H1 (cell line): ENCODE measurements at regions not wholly inside any gene's neighbourhood (a gene's known extent, or its start where the extent isn't known, plus 50 kb on each side); places are given as distances from the start of the nearest gene placed in this dataset.

ENCODE experiments used
- CTCF ChIA-PET: fragments of 300-600 bp; sonication (Branson Sonifier 250); formaldehyde crosslinking; loops from one replicate; lab custom pipeline; 2021; ENCODE audit not compliant: partially characterized antibody; lab: Charles Lee
- POLR2A ChIA-PET: fragments of 300-600 bp; sonication (Branson Sonifier 250); formaldehyde crosslinking; loops from one replicate; lab custom pipeline; 2021; ENCODE audit warnings: inconsistent platforms; ENCODE audit not compliant: partially characterized antibody; lab: Charles Lee
- DNase-seq, 2 experiments: peaks; one replicate each; pipeline versions ENCODE4 v3.0.0 to v3.0.0-alpha.2; 2010 to 2022; ENCODE audit warnings: low spot score in 2 of 2, low read depth in 1 of 2, mixed read lengths in 1 of 2
- FAIRE-seq: peaks from 2 replicates; lab custom pipeline; 2011; peaks lifted over from hg19 to GRCh38; lab: Jason Lieb, UNC
- H2AFZ ChIP-seq: 2 replicates; pipeline ENCODE4 v1.8.1; 2012; ENCODE audit warnings: low read length, inconsistent platforms
- H2AK5ac ChIP-seq: 2 replicates; pipeline ENCODE4 v1.6.1; 2013; ENCODE audit warnings: low read depth, low read length
- H2BK120ac ChIP-seq: replicated peaks from 2 replicates; pipeline ENCODE3; 2013; ENCODE audit warnings: low read depth, low read length, inconsistent platforms
- H2BK12ac ChIP-seq: 2 replicates; pipeline ENCODE4 v1.6.1; 2013; ENCODE audit warnings: low read depth, low read length
- H2BK15ac ChIP-seq: 2 replicates; pipeline ENCODE4 v1.6.1; 2013; ENCODE audit warnings: low read length
- H2BK20ac ChIP-seq: 2 replicates; pipeline ENCODE4 v1.6.1; 2013; ENCODE audit warnings: low read length
- H2BK5ac ChIP-seq: 2 replicates; pipeline ENCODE4 v1.6.1; 2013; ENCODE audit warnings: low read depth, low read length
- H3K14ac ChIP-seq: 2 replicates; pipeline ENCODE4 v1.6.1; 2013; ENCODE audit warnings: inconsistent platforms; ENCODE audit not compliant: insufficient read length
- H3K18ac ChIP-seq: 2 replicates; pipeline ENCODE4 v1.6.1; 2013; ENCODE audit warnings: low read length; ENCODE audit errors: extremely low read depth
- H3K23ac ChIP-seq: 2 replicates; pipeline ENCODE4 v1.6.1; 2013; ENCODE audit warnings: inconsistent platforms; ENCODE audit not compliant: insufficient read length
- H3K23me2 ChIP-seq: 2 replicates; pipeline ENCODE4 v1.6.1; 2013; ENCODE audit warnings: low read depth, low read length
- H3K27ac ChIP-seq: 2 replicates; pipeline ENCODE4 v1.6.1; 2011; ENCODE audit warnings: low read depth, low read length, inconsistent platforms
- H3K27me3 ChIP-seq, 4 experiments: replicated peaks in 1 of 4; 1 replicate in 1 of 4; 2 replicates in 3 of 4; pipeline versions ENCODE4 v1.6.1 to v1.8.1; 2011 to 2013; ENCODE audit warnings: low read length in 3 of 4, mild to moderate bottlenecking in 3 of 4, inconsistent platforms in 2 of 4, mixed read lengths in 2 of 4, moderate library complexity in 1 of 4; ENCODE audit not compliant: control insufficient read depth in 3 of 4, insufficient read depth in 3 of 4; ENCODE audit errors: extremely low read depth in 1 of 4
- H3K36me3 ChIP-seq, 4 experiments: 2 replicates each; pipeline versions ENCODE4 v1.6.1 to v1.8.1; 2011 to 2013; ENCODE audit warnings: mild to moderate bottlenecking in 4 of 4, low read length in 3 of 4, moderate library complexity in 2 of 4, control low read depth in 1 of 4, inconsistent platforms in 1 of 4; ENCODE audit not compliant: insufficient read depth in 4 of 4, control insufficient read depth in 2 of 4
- H3K4ac ChIP-seq: replicated peaks from 2 replicates; pipeline ENCODE3; 2013; ENCODE audit warnings: low read length, low read depth, mixed read lengths, inconsistent platforms; ENCODE audit not compliant: insufficient read length
- H3K4me1 ChIP-seq, 4 experiments: replicated peaks in 1 of 4; 1 replicate in 1 of 4; 2 replicates in 3 of 4; pipeline versions ENCODE4 v1.6.1 to v1.8.1; 2011 to 2013; ENCODE audit warnings: low read length in 3 of 4, inconsistent platforms in 2 of 4, mixed read lengths in 1 of 4; ENCODE audit not compliant: insufficient read depth in 4 of 4, control insufficient read depth in 3 of 4
- H3K4me2 ChIP-seq, 2 experiments: 2 replicates each; pipeline versions ENCODE4 v1.6.1 to v1.8.1; 2011 to 2013; ENCODE audit warnings: low read depth in 2 of 2, low read length in 2 of 2, control low read depth in 1 of 2, inconsistent platforms in 1 of 2, mild to moderate bottlenecking in 1 of 2; ENCODE audit not compliant: insufficient read depth in 1 of 2
- H3K4me3 ChIP-seq, 4 experiments: fragments of 200-600, 300-600 bp in 1 of 4; sonication (generic), shearing (Covaris generic), sonication (Bioruptor Twin) in 1 of 4; 2 replicates each; pipeline versions ENCODE4 v1.5.1 to v1.8.1; 2011 to 2016; ENCODE audit warnings: low read length in 4 of 4, low read depth in 3 of 4, control low read depth in 2 of 4, inconsistent platforms in 2 of 4, mild to moderate bottlenecking in 2 of 4, mixed read lengths in 1 of 4, moderate library complexity in 1 of 4; ENCODE audit not compliant: insufficient read depth in 2 of 4; ENCODE audit errors: extremely low read depth in 1 of 4
- H3K56ac ChIP-seq: replicated peaks from 2 replicates; pipeline ENCODE3; 2013; ENCODE audit warnings: low read depth, mild to moderate bottlenecking, mixed read lengths, low read length, inconsistent platforms; ENCODE audit not compliant: insufficient read length
- H3K79me1 ChIP-seq: 2 replicates; pipeline ENCODE4 v1.6.1; 2013; ENCODE audit warnings: low read depth, low read length, control low read depth
- H3K79me2 ChIP-seq, 2 experiments: 2 replicates each; pipeline versions ENCODE4 v1.6.1 to v1.8.1; 2012 to 2013; ENCODE audit warnings: low read length in 2 of 2, mild to moderate bottlenecking in 2 of 2, inconsistent platforms in 1 of 2; ENCODE audit not compliant: insufficient read depth in 2 of 2, control insufficient read depth in 1 of 2
- H3K9ac ChIP-seq, 4 experiments: replicated peaks in 1 of 4; 1 replicate in 1 of 4; 2 replicates in 3 of 4; pipeline versions ENCODE4 v1.6.1 to v1.8.1; 2011 to 2013; ENCODE audit warnings: low read depth in 3 of 4, low read length in 3 of 4, control low read depth in 2 of 4, mild to moderate bottlenecking in 2 of 4, moderate library complexity in 2 of 4, inconsistent platforms in 1 of 4; ENCODE audit errors: extremely low read depth in 1 of 4
- H3K9me3 ChIP-seq, 2 experiments: 2 replicates each; pipeline versions ENCODE4 v1.6.1 to v1.8.1; 2012 to 2013; ENCODE audit warnings: mild to moderate bottlenecking in 2 of 2, moderate library complexity in 2 of 2, control low read depth in 1 of 2, inconsistent platforms in 1 of 2, low read depth in 1 of 2, low read length in 1 of 2, mixed read lengths in 1 of 2; ENCODE audit not compliant: insufficient read depth in 2 of 2
- H4K20me1 ChIP-seq, 2 experiments: replicated peaks in 1 of 2; 2 replicates each; pipeline versions ENCODE3 to v1.8.1; 2011 to 2013; ENCODE audit warnings: inconsistent platforms in 2 of 2, low read length in 2 of 2, mild to moderate bottlenecking in 1 of 2; ENCODE audit not compliant: insufficient read depth in 2 of 2, control insufficient read depth in 1 of 2
- H4K5ac ChIP-seq: 2 replicates; pipeline ENCODE4 v1.6.1; 2013; ENCODE audit warnings: low read length, low read depth, mixed read lengths, inconsistent platforms; ENCODE audit not compliant: insufficient read length
- H4K8ac ChIP-seq: 2 replicates; pipeline ENCODE4 v1.8.0; 2013; ENCODE audit warnings: mild to moderate bottlenecking, moderate library complexity, low read length, inconsistent platforms; ENCODE audit not compliant: insufficient read depth; ENCODE audit errors: extremely low read depth
- H4K91ac ChIP-seq: replicated peaks from 2 replicates; pipeline ENCODE3; 2013; ENCODE audit warnings: low read length, mixed read lengths, inconsistent platforms; ENCODE audit not compliant: insufficient read length
- CREB1 ChIP-seq: IDR thresholded peaks from 2 replicates; pipeline ENCODE4 v1.6.1; 2012; ENCODE audit warnings: inconsistent platforms
- EZH2 ChIP-seq: fragments of 200-600 bp; sonication (generic); IDR thresholded peaks from 2 replicates; pipeline ENCODE4 v1.7.1; 2012; ENCODE audit warnings: low read depth, mild to moderate bottlenecking, moderate library complexity, low read length, inconsistent platforms; ENCODE audit not compliant: severe bottlenecking
- NRF1 ChIP-seq: IDR thresholded peaks from 2 replicates; pipeline ENCODE4 v1.6.1; 2011; ENCODE audit warnings: mild to moderate bottlenecking, low read depth, low read length, improper control_type of control experiment
- RBBP5 ChIP-seq: IDR thresholded peaks from 2 replicates; pipeline ENCODE4 v1.7.1; 2012; ENCODE audit warnings: low read depth, mild to moderate bottlenecking, inconsistent platforms, low read length, moderate library complexity, borderline replicate concordance
- WGBS, 2 experiments: shearing (Covaris generic) in 1 of 2; methylation state at CpG; one replicate each; pipeline versions ENCODE4 v1.1.6 to v1.1.7; 2013 to 2015; ENCODE audit warnings: low lambda C conversion rate in 2 of 2, mixed read lengths in 2 of 2, inconsistent platforms in 1 of 2, low coverage in 1 of 2, missing lambda C conversion rate in 1 of 2; ENCODE audit not compliant: insufficient replicate concordance in 2 of 2, insufficient coverage in 1 of 2, insufficient read length in 1 of 2; ENCODE audit errors: extremely low coverage in 1 of 2, missing lambda C conversion rate in 1 of 2; 5-methylcytosine and 5-hydroxymethylcytosine counted together

DNA sequence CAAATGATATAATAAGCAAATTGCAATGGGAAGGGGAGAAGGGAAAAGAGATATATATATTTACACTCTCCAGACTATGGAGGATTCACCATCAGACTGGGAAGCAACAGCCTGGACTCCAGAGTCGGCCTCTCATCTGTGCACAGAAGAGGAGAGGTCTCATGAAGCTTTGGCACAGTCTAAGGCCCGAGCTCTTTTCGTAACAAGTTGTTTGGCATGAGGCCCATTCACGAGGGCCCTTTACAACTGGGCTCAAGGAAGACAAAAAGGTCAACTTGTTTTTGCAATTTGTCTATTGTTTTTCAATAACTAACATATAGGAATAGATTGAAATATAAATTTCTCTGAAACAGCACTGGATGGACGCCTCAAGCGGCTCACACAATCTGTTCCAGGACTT lies 66.7 kb upstream of the AJAP1 start:
- WGBS, 2 experiments: 91% methylated on average over 6 of the region's 6 CpGs; no CpG with 5 or more reads in 1 of the 2 experiments
- Histone ChIP-seq H4K5ac (no peak overlapping the region), H3K36me3 (no peaks in the 10 kb centered on the region), H3K23ac (no peak overlapping the region), H3K27me3 (no peaks in the 10 kb centered on the region; a peak in 2 of 7 replicates), H3K9ac (no peak overlapping the region), H2AFZ (no peak overlapping the region), H2AK5ac (no peak overlapping the region), H3K79me1 (no peaks in the 10 kb centered on the region), H3K4me1 (no peaks in the 10 kb centered on the region), H2BK5ac (no peak overlapping the region), H3K4ac (no peak overlapping the region), H3K14ac (no peak overlapping the region), H4K20me1 (no peaks in the 10 kb centered on the region), H2BK15ac (no peak overlapping the region), H2BK12ac (no peak overlapping the region), H3K23me2 (no peaks in the 10 kb centered on the region), H3K56ac (no peak overlapping the region), H2BK120ac (no peak overlapping the region), H4K8ac (no peak overlapping the region), H3K4me3 (no peak overlapping the region), H3K79me2 (no peaks in the 10 kb centered on the region), H3K4me2 (no peak overlapping the region), H3K9me3 (no peaks in the 10 kb centered on the region), H3K18ac (no peak overlapping the region), H3K27ac (no peak overlapping the region), H4K91ac (no peak overlapping the region), H2BK20ac (no peak overlapping the region)
- POLR2A ChIA-PET: no interaction called here
- CTCF ChIA-PET: interaction anchor here (0.7 kb wide), 1 partner anchor 870 kb away, joined by 3 read pairs; no protein-coding TSS in a partner anchor
- no peak for FAIRE-seq
- no peak for DNase-seq
- TF ChIP-seq EZH2 (no peak), NRF1 (no peak), CREB1 (no peak), RBBP5 (no peak)
